H1 (cell line): ENCODE measurements at regions not wholly inside any gene's neighbourhood (a gene's known extent, or its start where the extent isn't known, plus 50 kb on each side); places are given as distances from the start of the nearest gene placed in this dataset.
"Not testable (repeated sequence)": the region's sequence is repeated elsewhere in the genome, so short reads cannot be mapped to it uniquely, and the experiment has no call there.

Source experiments
- BCL11A ChIP-seq, 2 experiments: IDR thresholded peaks; one replicate each; pipeline ENCODE4 v1.6.1; 2011; ENCODE audit warnings: low read depth in 2 of 2, low read length in 2 of 2, mild to moderate bottlenecking in 2 of 2
- CTCF ChIP-seq, 3 experiments: IDR thresholded peaks; 1 replicate in 2 of 3; 2 replicates in 1 of 3; pipeline versions ENCODE4 v1.5.1 to v1.6.1; 2011; ENCODE audit warnings: low read length in 3 of 3, mild to moderate bottlenecking in 3 of 3, inconsistent platforms in 2 of 3, low read depth in 1 of 3, moderate library complexity in 1 of 3; ENCODE audit not compliant: insufficient read depth in 1 of 3; ENCODE audit errors: control extremely low read depth in 1 of 3
- EP300 ChIP-seq, 2 experiments: IDR thresholded peaks; 1 replicate in 1 of 2; 2 replicates in 1 of 2; pipeline ENCODE4 v1.6.1; 2011 to 2012; ENCODE audit warnings: low read depth in 2 of 2, low read length in 2 of 2, mild to moderate bottlenecking in 2 of 2, borderline replicate concordance in 1 of 2, inconsistent platforms in 1 of 2, moderate library complexity in 1 of 2
- EZH2 ChIP-seq: fragments of 200-600 bp; sonication (generic); IDR thresholded peaks from 2 replicates; pipeline ENCODE4 v1.7.1; 2012; ENCODE audit warnings: low read depth, mild to moderate bottlenecking, moderate library complexity, low read length, inconsistent platforms; ENCODE audit not compliant: severe bottlenecking
- JUND ChIP-seq: IDR thresholded peaks from 2 replicates; pipeline ENCODE4 v1.6.1; 2011; ENCODE audit warnings: mild to moderate bottlenecking, improper control_type of control experiment, low read length
- NANOG ChIP-seq: IDR thresholded peaks from 2 replicates; pipeline ENCODE4 v1.6.1; 2011; ENCODE audit warnings: low read length, low read depth, mild to moderate bottlenecking, inconsistent platforms; ENCODE audit not compliant: insufficient read depth, poor library complexity, severe bottlenecking
- POLR2A ChIP-seq, 2 experiments: IDR thresholded peaks; 1 replicate in 1 of 2; 2 replicates in 1 of 2; pipeline ENCODE4 v1.6.1; 2011; ENCODE audit warnings: low read depth in 2 of 2, low read length in 2 of 2, mild to moderate bottlenecking in 2 of 2; ENCODE audit errors: control extremely low read depth in 1 of 2
- POLR2AphosphoS5 ChIP-seq: IDR thresholded peaks from 2 replicates; pipeline ENCODE4 v1.6.1; 2011; ENCODE audit warnings: low read depth, low read length
- POU5F1 ChIP-seq: IDR thresholded peaks from 2 replicates; pipeline ENCODE4 v1.6.1; 2011; ENCODE audit warnings: low read depth, mild to moderate bottlenecking, low read length, moderate library complexity
- RNF2 ChIP-seq: fragments of 200-900, 300-1000 bp; sonication (generic); IDR thresholded peaks from 2 replicates; pipeline ENCODE4 v1.7.1; 2016; ENCODE audit warnings: borderline replicate concordance, low read depth, mild to moderate bottlenecking, antibody characterized with exemption, low read length; ENCODE audit not compliant: poor library complexity, severe bottlenecking; ENCODE audit errors: missing control alignments
- SP1 ChIP-seq: IDR thresholded peaks from 2 replicates; pipeline ENCODE4 v1.6.1; 2011; ENCODE audit warnings: low read depth, low read length
- SP2 ChIP-seq: IDR thresholded peaks from 2 replicates; pipeline ENCODE4 v1.6.1; 2012; ENCODE audit warnings: mild to moderate bottlenecking, low read length, inconsistent platforms
- SRF ChIP-seq: IDR thresholded peaks from 2 replicates; pipeline ENCODE4 v1.6.1; 2011; ENCODE audit warnings: mild to moderate bottlenecking, low read depth, low read length, moderate library complexity

DNA sequence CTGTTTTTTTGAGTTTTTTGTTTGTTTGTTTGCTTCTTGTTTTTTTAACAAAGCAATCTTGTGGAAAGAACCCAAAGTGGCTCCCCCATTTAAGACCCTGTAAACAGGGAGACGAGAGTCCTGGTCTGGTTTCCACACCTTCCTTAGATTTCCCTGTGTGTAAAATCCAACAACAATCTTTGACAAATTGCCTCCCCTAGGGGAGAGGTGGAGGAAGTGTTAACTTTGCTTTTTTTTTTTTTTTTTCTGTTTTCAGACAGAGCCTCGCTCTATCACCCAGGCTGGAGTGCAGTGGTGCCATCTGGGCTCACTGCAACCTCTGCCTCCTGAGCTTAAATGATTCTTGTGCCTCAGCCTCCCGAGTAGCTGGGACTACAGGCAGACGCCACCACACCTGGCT lies 136.0 kb downstream of the OTOP1 start:
- not testable (repeated sequence) for TF ChIP-seq BCL11A (IDR thresholded peaks at IDR 0.05; ENCODE audit: low read depth in 2 of 2, low read length in 2 of 2); EZH2; NANOG; POLR2AphosphoS5; SP1; JUND; SRF; POLR2A (IDR thresholded peaks at IDR 0.05; ENCODE audit: control extremely low read depth in 1 of 2, low read depth in 2 of 2, low read length in 2 of 2); SP2; POU5F1; EP300 (IDR thresholded peaks at IDR 0.05; ENCODE audit: borderline replicate concordance in 1 of 2, low read depth in 2 of 2, low read length in 2 of 2); RNF2
- peak in 2 of 3 experiments; percentile 14 to 28; a peak in 2 of 4 replicates for TF ChIP-seq CTCF (IDR thresholded peaks at IDR 0.05; ENCODE audit: control extremely low read depth in 1 of 3, insufficient read depth in 1 of 3, low read depth in 1 of 3, low read length in 3 of 3)
